ENCODE measurements at regions not wholly inside any gene's neighbourhood (a gene's known extent, or its start where the extent isn't known, plus 50 kb on each side); places are given as distances from the start of the nearest gene placed in this dataset.

GRCh38 chr19:28523619-28524018 is 689.3 kb downstream of the UQCRFS1 start:
- no peak for TF ChIP-seq POLR2A (IDR thresholded peaks at IDR 0.05; ENCODE audit: low read depth, low read length)
- TF ChIP-seq TAF1 (IDR thresholded peaks at IDR 0.05; ENCODE audit: low read depth, low read length), result no peak

Data from GM12891 (cell line).